ENCODE measurements at regions not wholly inside any gene's neighbourhood (a gene's known extent, or its start where the extent isn't known, plus 50 kb on each side); places are given as distances from the start of the nearest gene placed in this dataset.

DNA sequence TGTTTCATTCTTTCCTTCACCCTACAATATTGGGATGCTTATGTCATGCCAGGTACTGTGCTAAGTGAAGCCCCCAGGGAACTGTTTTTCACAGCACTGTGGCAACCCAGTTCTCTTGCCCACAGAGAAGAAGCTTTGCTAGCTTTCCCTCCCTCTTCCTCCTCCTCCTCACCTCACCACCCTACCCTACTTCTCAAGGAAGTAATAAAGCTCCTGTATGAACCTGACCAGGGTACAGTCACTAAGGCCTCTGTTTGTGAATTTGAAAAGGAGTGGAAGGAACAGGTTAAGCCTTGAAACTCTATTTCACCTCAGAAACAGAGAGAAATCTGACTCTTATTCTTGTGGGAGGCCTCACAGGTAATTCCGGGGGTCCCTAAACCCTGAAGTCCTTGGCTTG, 219.4 kb upstream of the RADX start:
- dilution Hi-C loops (cut with HindIII; ENCODE audit: low sequenced_read_pairs, unreplicated experiment) (no loop called here), intact Hi-C loops (cut with micrococcal nuclease) (no loop called here), in situ Hi-C loops (cut with MboI; ENCODE audit: low sequenced_read_pairs) (no loop called here)
- Histone ChIP-seq H3K9me3 (ENCODE audit: control insufficient read depth, insufficient read depth, low read length) (no peaks in the 10 kb centered on the region; the same call in 1 of the 2 replicates), H4K5ac (ENCODE audit: low read depth, low read length) (no peak overlapping the region), H3K56ac (ENCODE audit: extremely low read depth, insufficient read depth, low read length) (no peak overlapping the region), H3K27ac (ENCODE audit: insufficient read depth, low read length) (no peak overlapping the region), H2BK20ac (ENCODE audit: low read depth, low read length) (no peak overlapping the region), H3K27me3 (ENCODE audit: control insufficient read depth, insufficient read depth, low read length) (peaks cover 2% of the 10 kb centered on the region; the same call in 1 of the 2 replicates), H2BK5ac (ENCODE audit: low read depth, low read length, poor library complexity, severe bottlenecking) (no peak overlapping the region), H2AK5ac (ENCODE audit: low read depth, low read length) (no peak overlapping the region), H4K20me1 (ENCODE audit: insufficient read depth, low read length) (no peaks in the 10 kb centered on the region), H3K79me1 (ENCODE audit: low read depth in 1 of 2, low read length in 2 of 2) (no peaks in the 10 kb centered on the region), H3K14ac (replicated peaks; ENCODE audit: low read depth, low read length) (no peak overlapping the region), H3K4ac (ENCODE audit: low read depth, low read length) (no peak overlapping the region), H2AK9ac (replicated peaks; ENCODE audit: low read depth, low read length, poor library complexity) (no peak overlapping the region), H3K36me3 (ENCODE audit: control insufficient read depth, insufficient read depth, low read length) (no peaks in the 10 kb centered on the region), H2AFZ (replicated peaks; ENCODE audit: low read length, poor library complexity) (no peak overlapping the region), H3K9me1 (ENCODE audit: insufficient read depth, low read length) (no peaks in the 10 kb centered on the region), H3K4me2 (ENCODE audit: low read depth, low read length) (no peak overlapping the region), H2BK120ac (ENCODE audit: low read depth, low read length) (no peak overlapping the region), H3K18ac (ENCODE audit: low read depth, low read length) (no peak overlapping the region), H3K4me1 (ENCODE audit: control insufficient read depth, insufficient read depth, low read length) (no peaks in the 10 kb centered on the region), H2BK15ac (ENCODE audit: low read depth, low read length) (no peak overlapping the region), H3K4me3 (ENCODE audit: insufficient read depth, low read depth, low read length) (no peak overlapping the region), H4K8ac (ENCODE audit: low read depth in 2 of 2, low read length in 2 of 2) (no peak overlapping the region), H3K9ac (ENCODE audit: low read depth, low read length) (no peak overlapping the region), H4K91ac (ENCODE audit: insufficient read depth, low read depth, low read length) (no peak overlapping the region), H3K23ac (ENCODE audit: low read depth, low read length) (no peak overlapping the region)
- TF ChIP-seq FOS (IDR thresholded peaks at IDR 0.05; ENCODE audit: low read depth, low read length) (no peak), MXI1 (IDR thresholded peaks at IDR 0.05; ENCODE audit: borderline replicate concordance, low read depth, low read length) (no peak), RFX5 (IDR thresholded peaks at IDR 0.05; ENCODE audit: low read depth, low read length) (no peak), CEBPB (IDR thresholded peaks at IDR 0.05; ENCODE audit: low read depth, low read length) (no peak), MAZ (IDR thresholded peaks at IDR 0.05; ENCODE audit: borderline replicate concordance, low read depth, low read length) (no peak), MAFK (IDR thresholded peaks at IDR 0.05; ENCODE audit: low read depth, low read length) (no peak), SMC3 (IDR thresholded peaks at IDR 0.05; ENCODE audit: low read depth, low read length) (no peak), NFE2L2 (IDR thresholded peaks at IDR 0.05; ENCODE audit: low read depth, low read length) (no peak), POLR2A (IDR thresholded peaks at IDR 0.05; ENCODE audit: low read depth, low read length) (no peak), RCOR1 (IDR thresholded peaks at IDR 0.05; ENCODE audit: insufficient replicate concordance, low read length) (no peak), CHD1 (IDR thresholded peaks at IDR 0.05; ENCODE audit: low read depth, low read length) (no peak), BHLHE40 (IDR thresholded peaks at IDR 0.05; ENCODE audit: low read depth, low read length) (no peak), RAD21 (IDR thresholded peaks at IDR 0.05; ENCODE audit: low read length) (no peak)
- TF ChIP-seq, protein P1, sequence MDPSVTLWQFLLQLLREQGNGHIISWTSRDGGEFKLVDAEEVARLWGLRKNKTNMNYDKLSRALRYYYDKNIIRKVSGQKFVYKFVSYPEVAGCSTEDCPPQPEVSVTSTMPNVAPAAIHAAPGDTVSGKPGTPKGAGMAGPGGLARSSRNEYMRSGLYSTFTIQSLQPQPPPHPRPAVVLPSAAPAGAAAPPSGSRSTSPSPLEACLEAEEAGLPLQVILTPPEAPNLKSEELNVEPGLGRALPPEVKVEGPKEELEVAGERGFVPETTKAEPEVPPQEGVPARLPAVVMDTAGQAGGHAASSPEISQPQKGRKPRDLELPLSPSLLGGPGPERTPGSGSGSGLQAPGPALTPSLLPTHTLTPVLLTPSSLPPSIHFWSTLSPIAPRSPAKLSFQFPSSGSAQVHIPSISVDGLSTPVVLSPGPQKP (IDR thresholded peaks at IDR 0.05; ENCODE audit: borderline replicate concordance, low read depth, low read length), result no peak
- TF ChIP-seq, protein P2, sequence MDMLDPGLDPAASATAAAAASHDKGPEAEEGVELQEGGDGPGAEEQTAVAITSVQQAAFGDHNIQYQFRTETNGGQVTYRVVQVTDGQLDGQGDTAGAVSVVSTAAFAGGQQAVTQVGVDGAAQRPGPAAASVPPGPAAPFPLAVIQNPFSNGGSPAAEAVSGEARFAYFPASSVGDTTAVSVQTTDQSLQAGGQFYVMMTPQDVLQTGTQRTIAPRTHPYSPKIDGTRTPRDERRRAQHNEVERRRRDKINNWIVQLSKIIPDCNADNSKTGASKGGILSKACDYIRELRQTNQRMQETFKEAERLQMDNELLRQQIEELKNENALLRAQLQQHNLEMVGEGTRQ (IDR thresholded peaks at IDR 0.05; ENCODE audit: low read depth, low read length), result no peak
- TF ChIP-seq, protein P3, sequence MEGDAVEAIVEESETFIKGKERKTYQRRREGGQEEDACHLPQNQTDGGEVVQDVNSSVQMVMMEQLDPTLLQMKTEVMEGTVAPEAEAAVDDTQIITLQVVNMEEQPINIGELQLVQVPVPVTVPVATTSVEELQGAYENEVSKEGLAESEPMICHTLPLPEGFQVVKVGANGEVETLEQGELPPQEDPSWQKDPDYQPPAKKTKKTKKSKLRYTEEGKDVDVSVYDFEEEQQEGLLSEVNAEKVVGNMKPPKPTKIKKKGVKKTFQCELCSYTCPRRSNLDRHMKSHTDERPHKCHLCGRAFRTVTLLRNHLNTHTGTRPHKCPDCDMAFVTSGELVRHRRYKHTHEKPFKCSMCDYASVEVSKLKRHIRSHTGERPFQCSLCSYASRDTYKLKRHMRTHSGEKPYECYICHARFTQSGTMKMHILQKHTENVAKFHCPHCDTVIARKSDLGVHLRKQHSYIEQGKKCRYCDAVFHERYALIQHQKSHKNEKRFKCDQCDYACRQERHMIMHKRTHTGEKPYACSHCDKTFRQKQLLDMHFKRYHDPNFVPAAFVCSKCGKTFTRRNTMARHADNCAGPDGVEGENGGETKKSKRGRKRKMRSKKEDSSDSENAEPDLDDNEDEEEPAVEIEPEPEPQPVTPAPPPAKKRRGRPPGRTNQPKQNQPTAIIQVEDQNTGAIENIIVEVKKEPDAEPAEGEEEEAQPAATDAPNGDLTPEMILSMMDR (conservative IDR thresholded peaks at IDR 0.05; ENCODE audit: low read depth, low read length), result no peak
- WGBS, 2 experiments (ENCODE audit: extremely low coverage in 2 of 2, insufficient read length in 1 of 2), result no CpG with 5 or more reads among the region's 1 CpG
- POLR2A ChIA-PET (ENCODE audit: unreplicated experiment), result no interaction called here
- no TSS peak for BruUV-seq (replicated peaks)
- CTCF ChIA-PET, result no interaction called here
- no peak for ATAC-seq (ENCODE audit: low read depth)
- no peak for DNase-seq

Data from IMR-90 (cell line).